ENCODE measurements at regions not wholly inside any gene's neighbourhood (a gene's known extent, or its start where the extent isn't known, plus 50 kb on each side); places are given as distances from the start of the nearest gene placed in this dataset.

DNA sequence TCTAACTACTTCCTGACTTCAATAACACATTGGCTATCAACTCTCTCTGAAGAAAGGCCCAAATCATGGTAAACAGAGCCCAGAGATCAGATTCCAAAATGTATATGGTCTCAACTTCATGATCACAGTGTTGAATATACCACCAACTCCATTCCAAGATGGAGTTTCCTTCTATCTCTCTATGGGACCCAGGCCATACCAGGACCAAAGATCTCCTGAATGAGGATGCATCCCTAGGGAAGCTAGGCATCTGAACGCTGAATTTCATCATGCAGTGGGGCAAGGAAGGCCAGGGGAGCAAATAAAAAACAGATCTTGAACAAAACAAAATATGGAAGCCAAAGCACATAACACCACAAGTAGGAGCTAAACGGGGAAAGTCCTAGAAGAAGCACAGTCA is 320.7 kb upstream of the PKDCC start:
- TF ChIP-seq CTCF (IDR thresholded peaks at IDR 0.05; ENCODE audit: insufficient read depth, low read depth, low read length) (no peak), EZH2 (IDR thresholded peaks at IDR 0.05; ENCODE audit: insufficient read depth, low read length) (no peak)

Data from astrocyte (in vitro differentiated cells and primary cell).